HS-5 (cell line): ENCODE measurements at regions not wholly inside any gene's neighbourhood (a gene's known extent, or its start where the extent isn't known, plus 50 kb on each side); places are given as distances from the start of the nearest gene placed in this dataset.
"Not testable (repeated sequence)": the region's sequence is repeated elsewhere in the genome, so short reads cannot be mapped to it uniquely, and the experiment has no call there.

ENCODE experiments used
- DNase-seq: peaks from one replicate; pipeline ENCODE4 v3.0.0-alpha.2; 2012; ENCODE audit warnings: low read depth

DNA sequence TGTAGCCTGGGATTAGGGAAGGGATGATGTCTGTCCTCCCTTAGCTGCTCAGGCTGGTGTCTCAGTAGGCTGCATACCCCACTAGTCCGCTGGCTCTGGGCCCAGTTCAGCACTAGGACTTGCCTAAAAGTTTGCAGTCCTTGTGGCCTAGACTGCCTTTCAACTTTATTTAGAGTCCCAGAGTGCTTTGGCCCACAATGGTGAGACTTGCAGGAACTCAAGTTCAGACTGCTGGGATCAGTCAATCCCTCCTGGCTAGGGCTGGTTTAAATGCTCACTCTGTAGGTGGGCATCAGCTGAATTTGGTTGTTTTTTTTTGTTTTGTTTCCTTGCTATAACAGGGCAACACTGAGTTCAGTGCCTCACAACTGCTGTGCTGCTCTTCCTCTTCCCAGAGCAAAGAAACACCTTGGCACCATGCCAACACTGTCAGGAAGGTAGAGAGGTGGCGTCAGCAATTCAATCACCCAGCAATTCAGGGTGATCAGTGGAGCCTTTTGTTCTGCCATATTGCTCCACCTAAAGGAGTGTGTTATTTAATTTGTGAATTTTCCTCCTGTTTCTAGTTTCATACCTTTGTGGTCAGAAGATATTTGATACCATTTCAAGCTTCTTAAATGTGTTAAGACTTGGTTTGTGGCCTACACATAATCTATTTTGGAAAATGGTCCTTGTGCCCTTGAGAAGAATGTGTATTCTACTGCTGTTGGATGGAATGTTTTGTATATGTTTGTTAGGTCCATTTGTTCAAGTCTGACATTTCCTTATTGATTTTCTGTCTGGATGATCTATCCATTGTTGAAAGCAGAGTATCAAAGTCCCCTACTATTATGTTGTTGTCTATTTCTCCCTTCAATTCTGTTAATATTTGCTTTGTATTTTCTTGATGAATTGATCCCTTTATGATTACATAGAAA, 284.0 kb upstream of the PMFBP1 start:
- no peak for DNase-seq

DNA sequence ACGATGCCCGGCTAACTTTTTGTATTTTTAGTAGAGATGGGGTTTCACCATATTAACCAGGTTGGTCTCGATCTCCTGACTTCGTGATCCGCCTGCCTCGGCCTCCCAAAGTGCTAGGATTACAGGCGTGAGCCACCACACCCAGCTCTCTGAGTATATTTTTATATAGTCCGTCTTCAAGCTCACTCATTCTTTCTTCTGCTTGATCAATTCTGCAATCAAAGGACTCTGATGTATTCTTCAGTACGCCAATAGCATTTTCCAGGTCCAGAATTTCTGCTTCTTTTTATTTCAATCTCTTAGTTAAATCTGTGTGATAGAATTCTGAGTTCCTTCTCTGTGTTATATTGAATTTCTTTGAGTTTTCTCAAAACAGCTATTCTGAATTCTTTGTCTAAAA, 281.9 kb upstream of the PMFBP1 start:
- not testable (repeated sequence) for DNase-seq

DNA sequence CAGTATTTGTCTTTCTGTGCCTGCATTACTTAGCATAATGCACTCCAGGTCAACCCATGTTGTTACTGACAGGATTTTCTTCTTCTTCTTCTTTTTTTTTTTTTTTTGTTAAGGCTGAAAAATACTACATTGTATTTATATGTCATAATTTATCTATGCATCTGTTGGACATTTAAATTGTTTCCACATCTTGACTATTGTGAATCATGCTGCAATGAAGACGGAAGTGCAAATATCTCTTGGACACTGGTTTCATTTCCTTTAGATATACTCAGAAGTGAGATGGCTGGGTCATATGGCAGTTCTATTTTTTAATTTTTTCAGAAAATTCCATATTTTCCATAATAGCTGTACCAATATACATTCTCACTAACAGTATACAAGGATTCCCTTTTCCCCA, 272.7 kb upstream of the PMFBP1 start:
- no peak for DNase-seq

DNA sequence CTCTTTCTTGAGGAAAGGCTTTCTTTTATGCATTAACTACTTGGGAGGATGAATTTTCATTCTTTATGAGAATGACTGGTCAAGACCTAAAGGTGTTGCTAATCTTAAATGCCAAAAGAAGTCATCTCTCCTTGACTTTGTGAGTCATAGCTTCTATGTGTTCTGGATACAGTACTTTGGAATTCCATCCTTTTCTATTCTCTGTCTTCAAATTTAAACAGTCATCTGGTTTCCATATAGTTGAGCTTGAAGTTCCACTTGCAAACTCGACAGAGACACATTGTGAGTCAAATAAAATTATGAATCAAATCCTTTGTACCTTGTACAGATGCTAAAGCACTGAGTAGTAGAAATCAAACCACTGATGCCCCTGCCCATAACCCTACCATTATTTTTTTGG, 271.9 kb upstream of the PMFBP1 start:
- DNase-seq, result no peak

DNA sequence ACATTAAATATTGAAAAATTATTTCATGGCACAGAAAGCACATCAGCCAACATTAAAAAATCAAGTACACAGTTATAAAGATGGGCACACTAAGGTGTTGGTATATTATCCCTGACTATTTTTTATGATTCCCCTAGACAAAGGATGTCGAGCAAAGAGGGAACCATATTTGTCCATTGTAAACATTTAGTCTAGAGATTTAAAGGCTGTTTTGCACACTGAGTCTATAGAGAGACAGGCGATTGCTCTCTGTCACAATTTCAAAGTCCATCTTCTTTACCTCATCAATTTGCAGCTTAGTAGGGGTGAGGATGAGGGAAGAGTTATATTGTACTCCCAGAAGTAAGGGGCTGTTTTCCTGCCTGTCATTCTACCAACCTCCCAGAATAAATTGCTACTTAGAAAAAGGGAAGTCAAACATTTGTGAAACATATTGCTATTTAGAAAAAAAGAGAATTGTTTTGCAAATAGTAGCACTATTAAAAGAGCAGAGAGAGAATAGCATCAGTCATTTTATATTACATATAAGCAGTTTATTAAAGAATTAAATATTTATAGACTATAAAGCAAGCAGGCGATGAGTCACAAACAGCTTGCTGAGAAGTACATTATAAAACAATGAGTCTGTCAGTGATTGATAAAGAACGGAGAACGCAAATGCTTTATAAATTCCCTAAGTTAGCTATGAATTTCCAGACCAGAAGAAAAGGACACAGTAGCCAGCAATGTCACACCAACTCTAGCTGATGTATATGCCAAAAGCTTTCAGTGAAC, 270.6 kb upstream of the PMFBP1 start:
- DNase-seq, result no peak

DNA sequence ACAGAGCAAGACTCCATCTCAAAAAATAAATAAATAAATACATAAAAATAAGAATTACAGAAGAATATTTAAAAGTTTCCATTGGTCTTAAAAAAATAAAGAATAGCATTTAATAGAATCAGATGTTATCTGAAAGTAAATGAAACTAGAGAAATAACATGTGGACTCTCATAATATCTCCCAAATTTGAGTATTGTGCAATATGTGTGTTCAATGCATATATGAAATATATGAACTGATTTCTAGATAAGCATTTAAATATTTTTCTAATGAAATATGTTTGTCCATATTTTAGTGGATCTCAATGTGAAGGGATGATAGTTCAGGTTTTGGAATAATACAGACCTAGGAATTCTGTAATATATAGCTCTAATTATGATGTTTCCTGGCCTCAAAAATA, 265.9 kb upstream of the PMFBP1 start:
- no peak for DNase-seq

DNA sequence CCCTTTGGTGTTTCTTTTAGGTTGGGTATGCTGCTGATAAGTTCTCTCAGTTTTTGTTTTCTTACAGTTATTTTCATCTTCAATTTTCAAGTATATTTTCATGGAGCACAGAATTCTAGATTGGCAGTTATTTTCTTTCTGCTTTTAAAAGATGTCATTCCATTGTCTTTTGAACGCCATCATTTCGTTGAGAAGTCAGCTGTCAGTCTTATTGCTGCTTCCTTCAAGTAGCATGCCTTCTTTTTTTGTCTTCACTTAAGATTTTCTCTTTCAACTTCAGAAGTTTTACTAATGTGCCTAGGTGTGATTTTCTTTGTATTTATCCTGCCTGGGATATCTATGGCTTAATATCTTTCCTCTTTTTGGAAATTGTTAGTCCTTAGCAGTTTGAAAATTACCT, 262.2 kb upstream of the PMFBP1 start:
- DNase-seq, result no peak

DNA sequence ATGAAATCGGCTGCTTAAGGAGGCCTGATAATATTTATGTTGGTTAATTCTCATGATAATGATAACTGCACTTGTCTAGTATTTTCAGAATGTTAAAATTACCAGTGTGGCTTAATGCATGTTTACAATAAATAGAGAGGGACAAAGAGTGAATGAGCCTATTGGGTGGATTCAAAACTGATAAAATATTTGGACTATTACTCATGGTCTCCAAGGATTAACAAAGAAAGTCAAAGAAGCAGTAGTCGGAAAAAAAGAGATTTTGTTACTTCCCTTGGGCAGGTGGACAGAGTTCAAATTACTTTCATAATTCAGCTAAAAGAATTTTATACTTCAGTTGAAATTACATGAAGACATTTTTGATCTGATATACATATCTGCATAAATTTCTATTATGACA, 258.2 kb upstream of the PMFBP1 start:
- DNase-seq, result no peak

DNA sequence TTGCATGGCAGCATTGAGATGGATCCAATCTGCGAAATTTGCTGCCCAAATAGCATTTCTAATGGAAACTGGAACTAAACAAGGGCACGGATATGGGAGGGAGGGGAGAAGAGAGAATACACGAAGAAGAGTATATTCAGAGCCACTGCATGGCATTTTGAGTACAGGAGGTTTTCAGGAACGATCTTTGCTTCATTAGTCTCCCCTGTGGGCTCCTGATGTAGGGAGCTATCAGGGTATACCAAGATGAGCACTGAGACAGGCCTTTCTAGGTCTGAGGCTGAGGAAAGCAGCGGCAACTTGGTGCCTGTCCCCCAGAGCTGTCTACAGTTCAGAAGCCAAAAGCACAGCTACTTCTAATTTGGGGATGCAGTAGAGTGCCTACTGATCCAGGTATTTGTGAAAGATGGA, 257.7 kb upstream of the PMFBP1 start:
- DNase-seq, result no peak

DNA sequence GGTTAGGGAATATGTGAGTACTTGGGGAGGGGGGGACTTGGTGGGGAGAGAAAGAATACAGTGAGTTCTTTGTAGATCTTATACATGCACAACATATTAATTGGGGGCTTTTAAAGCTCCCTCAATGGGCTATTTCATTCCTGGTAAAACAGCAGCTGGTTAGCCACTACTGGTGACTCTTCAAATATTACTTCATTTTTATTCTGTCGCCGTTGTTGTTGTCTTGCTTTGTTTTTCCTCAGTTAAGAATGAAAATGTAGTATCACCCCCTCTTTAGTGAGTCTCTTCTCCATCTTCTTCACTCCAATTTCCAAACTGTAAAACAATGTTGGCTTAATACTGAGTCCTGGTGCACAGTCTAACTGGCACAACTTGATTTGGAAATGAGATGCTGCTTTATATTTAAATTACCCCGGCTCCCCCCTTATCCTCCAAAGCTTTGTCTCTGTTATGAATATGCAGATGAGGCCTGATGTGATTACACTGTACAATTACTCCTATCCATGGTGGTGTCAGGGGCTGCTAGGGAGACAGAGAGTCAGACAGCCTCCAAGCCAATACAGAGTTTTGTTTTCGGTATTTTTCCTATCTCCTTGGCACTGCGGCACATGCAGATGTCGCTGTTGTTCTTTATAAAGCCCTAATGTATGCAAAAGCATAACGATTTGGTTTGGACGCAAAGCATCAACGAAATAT, 256.9 kb upstream of the PMFBP1 start:
- no peak for DNase-seq

DNA sequence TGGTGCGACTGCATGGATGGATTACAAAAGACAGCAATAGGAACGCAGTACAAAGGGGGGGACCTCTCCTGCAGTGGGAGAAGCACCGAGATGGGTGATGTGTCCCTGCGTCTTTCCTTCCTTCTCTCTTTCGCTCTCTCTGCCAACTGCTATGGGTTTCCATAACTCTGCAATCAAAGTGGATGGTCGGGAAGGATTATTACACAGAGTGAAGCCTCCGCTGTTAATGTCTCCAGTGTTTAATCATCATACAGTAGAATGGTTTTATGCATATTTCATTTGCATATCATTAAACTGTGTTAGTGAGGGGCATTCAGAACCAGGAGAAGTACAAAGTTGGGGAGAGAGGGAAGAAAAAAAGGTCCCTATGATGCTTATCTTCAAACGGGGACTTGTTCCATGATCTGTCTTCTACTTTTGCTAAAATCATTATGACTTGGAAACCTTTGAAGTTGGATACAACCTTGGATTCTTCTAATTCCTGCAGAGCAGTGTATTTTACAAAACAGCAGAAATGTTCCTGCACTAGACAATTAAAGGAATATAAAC, 255.9 kb upstream of the PMFBP1 start:
- no peak for DNase-seq

DNA sequence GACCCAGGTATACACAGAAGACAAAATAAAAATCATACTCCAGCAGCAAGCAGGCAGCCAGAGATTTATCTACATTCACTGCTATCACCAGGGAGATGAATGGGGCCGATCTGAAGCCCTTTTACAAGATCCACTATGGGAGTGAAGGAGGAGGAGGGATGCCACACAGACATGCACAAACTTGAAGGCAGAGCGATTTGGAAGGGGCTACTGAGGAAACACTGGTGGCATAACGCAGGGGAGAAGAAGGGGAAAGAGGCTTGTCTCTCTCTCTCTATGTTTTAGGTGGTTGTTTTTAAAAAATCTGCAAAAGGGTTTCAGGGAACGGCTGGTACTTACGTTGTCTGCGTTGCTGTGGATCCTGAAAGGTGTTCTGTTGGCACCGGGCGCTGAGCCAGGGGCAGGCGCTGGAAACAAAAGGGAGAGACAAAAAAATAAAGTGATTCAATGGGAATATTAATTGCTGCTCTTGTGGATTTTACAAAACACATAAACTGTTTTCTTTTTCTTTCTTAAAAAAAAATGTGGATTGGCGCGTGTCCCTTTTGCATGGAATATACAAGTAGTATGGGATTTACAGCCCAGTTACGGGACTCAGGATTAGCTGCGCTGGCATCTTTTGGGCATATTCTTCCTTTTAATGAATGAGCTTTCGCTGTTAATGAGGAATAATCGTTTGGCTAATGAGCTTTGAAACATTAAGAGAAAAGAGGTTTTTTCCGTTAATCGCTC, 255.3 kb upstream of the PMFBP1 start:
- no peak for DNase-seq

DNA sequence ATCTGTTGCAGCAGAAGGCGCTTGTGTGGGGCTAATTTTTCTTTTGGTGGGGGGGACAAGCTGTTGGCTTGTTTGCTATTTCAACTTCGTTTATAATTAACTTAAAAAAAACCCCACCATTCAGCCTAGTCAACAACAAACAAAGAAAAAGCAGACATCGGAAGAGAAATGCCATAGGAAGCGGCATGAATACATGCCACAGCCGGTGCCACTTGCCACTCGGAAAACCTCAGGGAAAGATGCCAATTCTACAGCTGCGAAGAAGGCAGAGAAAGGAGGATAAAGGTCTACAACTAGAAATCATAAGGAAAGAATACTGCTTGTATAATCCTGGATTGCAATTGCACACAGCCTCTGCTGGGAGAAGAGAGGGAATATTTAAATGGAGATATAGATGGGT, 254.4 kb upstream of the PMFBP1 start:
- DNase-seq, result no peak

DNA sequence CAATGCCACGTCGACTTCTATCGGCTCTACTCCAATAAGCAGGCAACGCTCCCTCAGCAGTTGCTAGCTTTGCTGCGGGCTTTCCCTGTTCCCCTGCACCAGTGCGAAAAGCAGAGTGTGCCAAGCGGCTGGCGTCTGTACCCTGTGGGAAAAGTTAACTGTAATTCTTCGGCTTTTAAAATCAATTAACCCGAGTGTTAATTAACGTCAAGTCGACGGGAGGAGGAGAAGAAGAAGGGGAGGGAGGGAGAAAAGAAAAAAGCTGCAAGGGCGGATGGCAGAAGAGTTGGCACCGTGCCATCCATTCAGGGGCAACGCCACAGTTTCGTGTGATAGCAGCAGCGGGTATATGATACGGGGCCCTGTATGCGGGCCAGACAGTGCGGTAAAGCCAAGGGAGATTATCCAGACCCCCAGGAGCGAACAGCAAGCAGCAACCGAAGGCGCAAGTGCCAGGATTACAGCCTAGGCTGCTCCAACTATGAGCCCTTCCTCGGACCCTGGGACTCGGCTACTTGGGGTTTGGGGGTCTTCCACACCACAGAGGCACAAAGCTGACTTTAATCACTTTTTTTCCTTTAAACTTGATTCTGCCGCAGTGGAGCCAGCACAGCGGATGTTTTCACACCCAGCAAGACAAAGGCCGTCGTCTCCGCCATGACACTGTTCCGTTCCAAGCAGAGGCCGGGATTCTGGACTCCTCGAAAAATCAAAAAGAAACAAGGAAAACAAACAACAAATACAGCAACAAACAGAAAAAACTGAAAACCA, 253.8 kb upstream of the PMFBP1 start:
- no peak for DNase-seq

DNA sequence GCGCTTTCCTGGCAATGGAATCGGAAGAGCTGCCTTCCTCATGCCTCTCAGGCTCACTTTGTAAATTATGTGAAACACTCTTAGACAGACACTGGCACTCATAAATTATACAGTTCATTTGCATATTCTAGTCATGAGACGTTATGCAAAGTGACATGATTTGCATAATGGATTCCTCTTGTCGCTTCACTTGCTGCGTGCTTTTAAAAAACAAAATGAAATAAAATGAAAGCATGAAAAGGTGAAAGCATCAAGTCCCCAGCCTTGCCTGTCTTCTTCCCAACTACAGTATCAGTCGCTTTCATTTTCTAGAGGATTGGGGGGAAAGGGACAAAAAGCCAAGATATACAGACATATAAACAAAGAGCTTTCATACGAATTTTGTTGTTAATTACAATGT, 252.8 kb upstream of the PMFBP1 start:
- DNase-seq, result no peak

DNA sequence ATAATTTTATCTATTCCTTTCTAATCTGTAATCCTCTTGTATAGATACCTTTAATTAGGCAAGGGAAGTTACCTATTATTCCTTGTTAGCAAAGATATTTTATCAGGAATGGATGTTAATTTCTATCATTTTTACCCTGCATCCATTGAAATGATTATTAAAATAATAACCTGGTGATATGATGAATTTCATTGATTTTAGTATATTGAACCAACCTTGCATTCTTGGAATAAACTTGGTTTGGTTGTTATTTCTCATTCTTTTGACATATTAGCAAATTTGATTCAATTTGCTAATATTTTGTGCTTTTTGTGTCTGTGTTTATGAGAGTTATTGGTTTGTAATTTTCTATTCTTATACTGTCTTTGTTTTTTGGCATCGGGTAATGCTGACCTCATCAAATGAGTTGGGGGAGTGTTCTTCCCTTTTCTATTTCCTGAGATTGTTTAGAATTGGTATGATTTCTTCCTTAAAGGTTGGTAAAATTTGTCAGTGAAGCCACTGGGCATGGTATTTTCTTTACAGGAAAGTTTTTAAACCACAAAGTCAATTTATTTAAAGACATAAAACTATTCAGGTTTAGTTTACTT, 250.4 kb upstream of the PMFBP1 start:
- DNase-seq, result no peak

DNA sequence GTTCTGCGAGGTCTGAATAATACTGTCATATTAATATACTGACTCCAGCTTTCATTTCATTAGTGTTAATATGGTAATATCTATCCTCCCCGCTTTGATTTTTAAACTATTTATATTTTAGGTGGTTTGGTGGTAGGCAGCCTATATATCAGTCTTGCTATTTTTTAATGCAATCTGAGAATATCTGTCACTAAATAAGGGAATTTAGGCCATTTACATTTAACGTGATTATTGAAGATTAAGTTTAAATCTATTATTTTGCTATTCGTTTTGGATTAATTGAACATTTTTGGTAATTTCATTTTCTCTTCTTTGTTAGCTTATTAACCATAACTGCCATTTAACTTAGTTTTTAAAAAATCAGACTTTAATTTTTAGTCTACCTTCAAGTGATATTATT, 247.7 kb upstream of the PMFBP1 start:
- no peak for DNase-seq

DNA sequence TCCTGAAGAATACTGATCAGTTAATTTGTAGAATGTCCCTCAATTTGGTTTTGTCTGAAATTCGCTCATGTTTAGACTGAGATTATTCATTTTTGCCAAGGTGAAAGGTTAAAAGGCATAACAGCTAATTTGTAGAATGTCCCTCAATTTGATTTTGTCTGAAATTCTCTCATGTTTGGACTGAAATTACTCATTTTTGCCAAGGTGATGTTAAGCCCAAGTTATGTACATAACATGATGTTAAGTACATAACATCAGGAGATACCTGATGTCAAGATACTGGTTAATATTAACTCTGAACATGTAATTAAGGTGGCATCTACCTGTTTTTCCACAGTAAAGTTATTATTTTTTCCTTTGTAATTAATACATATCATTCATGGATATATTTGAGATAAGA, 243.4 kb upstream of the PMFBP1 start:
- DNase-seq, result no peak

DNA sequence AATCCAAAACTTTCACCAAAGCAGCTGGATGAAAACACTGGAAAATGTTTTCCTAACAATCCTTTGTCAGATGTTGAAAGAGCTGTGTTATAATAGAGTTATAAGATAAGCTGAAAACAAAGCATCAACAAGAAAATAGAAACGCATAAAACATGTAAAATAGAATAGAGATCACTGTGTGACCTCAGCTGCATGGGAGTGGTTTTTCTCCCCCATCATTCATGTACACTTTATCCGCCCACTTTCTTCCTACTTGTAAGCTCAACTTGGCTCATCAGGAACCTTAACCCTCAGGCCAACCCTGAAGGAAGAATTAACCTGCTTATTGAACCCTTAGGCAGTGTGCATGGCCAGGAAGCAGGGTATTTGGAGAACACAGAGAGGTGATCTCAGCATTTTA, 238.5 kb upstream of the PMFBP1 start:
- no peak for DNase-seq

DNA sequence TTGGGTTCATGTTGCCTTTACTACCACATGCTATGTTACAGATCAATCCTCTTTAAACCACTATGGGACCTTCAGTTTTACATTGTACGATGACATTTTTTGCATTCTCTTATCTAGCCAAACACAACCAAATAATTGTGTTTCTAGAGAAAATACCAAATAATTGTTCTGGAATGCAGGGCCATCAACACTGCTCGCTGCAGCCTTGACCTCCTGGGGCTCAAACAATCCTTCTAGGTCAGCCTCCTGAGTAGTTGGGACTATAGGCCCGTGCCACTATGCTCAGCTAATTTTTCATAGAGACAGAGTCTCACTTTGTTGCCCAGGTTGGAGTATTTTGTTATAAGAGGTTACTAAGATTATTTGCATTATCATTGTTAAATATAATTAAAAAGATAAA, 237.5 kb upstream of the PMFBP1 start:
- no peak for DNase-seq

DNA sequence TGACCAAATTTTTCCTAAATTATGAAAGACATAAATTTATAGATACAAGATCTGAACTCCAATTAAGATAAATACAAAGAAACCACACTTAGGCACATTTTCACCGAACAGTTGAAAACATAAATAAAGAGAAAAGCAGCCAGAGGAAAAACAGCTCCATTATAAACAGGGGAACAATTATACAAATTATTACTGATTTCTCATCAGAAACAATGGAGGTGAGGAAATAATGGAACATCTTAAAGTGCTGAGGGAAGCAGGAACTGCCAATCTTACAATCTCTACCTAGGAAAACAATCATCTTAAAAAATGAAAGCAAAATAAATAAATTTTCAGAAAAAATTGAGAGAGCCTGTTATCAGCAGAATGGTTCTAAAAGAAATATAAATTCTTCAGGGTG, 234.4 kb upstream of the PMFBP1 start:
- no peak for DNase-seq
